A673 (cell line): ENCODE measurements at regions not wholly inside any gene's neighbourhood (a gene's known extent, or its start where the extent isn't known, plus 50 kb on each side); places are given as distances from the start of the nearest gene placed in this dataset.

Source experiments
- BruUV-seq: library from RNA; stranded (reverse); fragments of 400-500 nt; replicated peaks from 2 replicates; lab custom pipeline; 2021; lab: Mats Ljungman, UMichigan
- CTCF ChIA-PET: fragments of 300-600 bp; sonication (Branson Sonifier 250); formaldehyde crosslinking; loops from one replicate; lab custom pipeline; 2022; ENCODE audit warnings: antibody characterized with exemption; lab: Charles Lee
- POLR2A ChIA-PET: fragments of 300-600 bp; sonication (Branson Sonifier 250); formaldehyde crosslinking; loops from one replicate; lab custom pipeline; 2022; ENCODE audit warnings: antibody characterized with exemption; ENCODE audit not compliant: low non-redundant PET; lab: Charles Lee
- DNase-seq: peaks from one replicate; pipeline ENCODE4 v3.0.0-alpha.2; 2015; ENCODE audit warnings: low spot score
- H3K27ac ChIP-seq: fragments of 200-600 bp; sonication (generic); 2 replicates; pipeline ENCODE4 v1.5.1; 2016; ENCODE audit warnings: mixed run types, low read depth, mild to moderate bottlenecking, mixed read lengths, antibody characterized with exemption, low read length; ENCODE audit not compliant: poor library complexity, severe bottlenecking
- H3K27me3 ChIP-seq: fragments of 200-600 bp; sonication (generic); replicated peaks from 2 replicates; pipeline ENCODE4 v1.6.1; 2017; ENCODE audit warnings: mixed run types, low read depth, mild to moderate bottlenecking, mixed read lengths, antibody characterized with exemption, low read length; ENCODE audit not compliant: insufficient read depth, poor library complexity
- H3K36me3 ChIP-seq: fragments of 200-600 bp; sonication (generic); 2 replicates; pipeline ENCODE4 v1.6.1; 2016; ENCODE audit warnings: mixed run types, mild to moderate bottlenecking, mixed read lengths, antibody characterized with exemption, low read length; ENCODE audit not compliant: insufficient read depth, poor library complexity, severe bottlenecking
- H3K4me1 ChIP-seq: fragments of 200-600 bp; sonication (generic); 2 replicates; pipeline ENCODE4 v1.6.1; 2017; ENCODE audit warnings: mixed run types, mild to moderate bottlenecking, mixed read lengths, antibody characterized with exemption, low read length; ENCODE audit not compliant: insufficient read depth, poor library complexity, severe bottlenecking
- H3K4me3 ChIP-seq: fragments of 200-600 bp; sonication (generic); 2 replicates; pipeline ENCODE4 v1.5.1; 2016; ENCODE audit warnings: low read depth, mixed run types, mild to moderate bottlenecking, mixed read lengths, low read length; ENCODE audit not compliant: poor library complexity, severe bottlenecking
- H3K9me3 ChIP-seq: fragments of 200-600 bp; sonication (generic); 2 replicates; pipeline ENCODE4 v1.6.1; 2016; ENCODE audit warnings: mixed run types, low read depth, mild to moderate bottlenecking, mixed read lengths, antibody characterized with exemption, low read length; ENCODE audit not compliant: poor library complexity, severe bottlenecking
- CTCF ChIP-seq: fragments of 300-800, 200-600 bp; sonication (generic); conservative IDR thresholded peaks from 2 replicates; pipeline ENCODE4 v1.5.1; 2017; ENCODE audit warnings: low read depth, mild to moderate bottlenecking, antibody characterized with exemption, low read length, moderate library complexity, mixed read lengths
- EZH2 ChIP-seq: fragments of 200-600 bp; sonication (generic); IDR thresholded peaks from 2 replicates; pipeline ENCODE4 v1.6.1; 2017; ENCODE audit warnings: borderline replicate concordance, low read depth, mild to moderate bottlenecking, mixed read lengths, antibody characterized with exemption, low read length; ENCODE audit not compliant: poor library complexity, severe bottlenecking
- intact Hi-C: fragments of 100-400 bp; cut with micrococcal nuclease; formaldehyde crosslinking; loops from one replicate; pipeline ENCODE4 v1.10.0; 2022; ENCODE audit not compliant: unreplicated experiment

GRCh38 chr6:81820422-81820821, 67.9 kb upstream of the TENT5A start:
- DNase-seq: no peak
- Histone ChIP-seq H3K27ac (no peak overlapping the region), H3K27me3 (no peaks in the 10 kb centered on the region), H3K9me3 (no peaks in the 10 kb centered on the region), H3K36me3 (no peaks in the 10 kb centered on the region), H3K4me1 (peaks cover 14% of the 10 kb centered on the region), H3K4me3 (no peak overlapping the region)
- intact Hi-C loops: no loop called here
- ChIA-PET CTCF (no interaction called here), POLR2A (interaction anchor here (0.6 kb wide), 1 partner anchor 91 kb away, joined by 4 read pairs; no protein-coding TSS in a partner anchor)
- TF ChIP-seq CTCF: no peak
- no peak for TF ChIP-seq EZH2
- BruUV-seq: no TSS peak

DNA sequence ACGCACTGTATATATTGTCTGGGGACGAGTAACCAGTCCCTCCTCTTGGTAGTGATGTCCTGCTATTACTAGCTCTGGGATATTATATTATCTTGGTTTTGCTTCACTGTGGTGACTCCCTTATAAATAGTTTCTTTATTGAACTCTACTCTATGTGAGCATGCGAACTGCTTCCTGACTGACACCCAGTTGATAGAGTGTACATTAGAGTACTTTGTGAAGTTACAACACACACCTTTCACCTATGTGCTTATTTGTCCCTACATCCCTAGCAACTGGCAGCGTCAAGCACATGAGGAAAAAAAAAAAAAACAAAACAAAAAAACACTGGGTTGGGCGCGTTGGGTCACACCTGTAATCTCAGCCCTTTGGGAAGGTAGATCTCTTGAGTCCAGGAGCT, 67.3 kb upstream of the TENT5A start:
- Histone ChIP-seq H3K4me3 (no peak overlapping the region), H3K27me3 (no peaks in the 10 kb centered on the region), H3K27ac (no peak overlapping the region), H3K36me3 (no peaks in the 10 kb centered on the region), H3K9me3 (no peaks in the 10 kb centered on the region), H3K4me1 (peaks cover 14% of the 10 kb centered on the region)
- intact Hi-C loops: no loop called here
- BruUV-seq: no TSS peak
- no peak for TF ChIP-seq EZH2
- TF ChIP-seq CTCF: no peak
- ChIA-PET POLR2A (no interaction called here), CTCF (no interaction called here)
- DNase-seq: no peak

DNA sequence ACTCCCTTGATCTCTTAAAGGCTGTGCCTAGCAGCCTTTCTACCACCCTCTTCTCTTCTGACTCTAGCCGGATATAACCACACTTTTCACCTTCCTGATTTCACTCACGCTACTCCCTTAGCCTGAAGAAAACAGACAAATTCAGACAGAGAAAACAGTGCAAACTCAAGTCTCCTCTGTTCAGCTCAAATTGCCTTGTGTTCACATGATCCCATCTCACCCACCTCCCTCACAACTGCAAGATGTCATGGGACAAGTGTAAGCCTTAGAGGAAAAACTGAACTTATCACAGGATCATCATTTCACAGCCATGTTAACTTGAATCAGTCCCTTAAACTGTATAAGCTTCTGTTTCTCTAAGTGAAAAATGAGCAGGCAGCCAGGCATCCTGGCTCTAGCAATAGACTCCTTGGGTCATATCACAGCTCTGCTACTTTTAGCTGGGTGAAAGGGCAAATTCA, 66.5 kb upstream of the TENT5A start:
- no peaks in the 10 kb centered on the region for H3K27me3 ChIP-seq
- no peak for TF ChIP-seq EZH2
- no peak for TF ChIP-seq CTCF
- no peaks in the 10 kb centered on the region for H3K9me3 ChIP-seq
- H3K36me3 ChIP-seq: no peaks in the 10 kb centered on the region
- POLR2A ChIA-PET: no interaction called here
- CTCF ChIA-PET: no interaction called here
- H3K4me3 ChIP-seq: no peak overlapping the region
- peaks cover 14% of the 10 kb centered on the region for H3K4me1 ChIP-seq
- intact Hi-C loops: no loop called here
- DNase-seq: no peak
- H3K27ac ChIP-seq: no peak overlapping the region
- no TSS peak for BruUV-seq
